HCT116 (cell line): ENCODE measurements at regions not wholly inside any gene's neighbourhood (a gene's known extent, or its start where the extent isn't known, plus 50 kb on each side); places are given as distances from the start of the nearest gene placed in this dataset.

Source experiments
- EGR1 ChIP-seq: IDR thresholded peaks from 2 replicates; pipeline ENCODE4 v1.6.1; 2012; ENCODE audit warnings: low read depth
- EZH2 ChIP-seq: fragments of 200-600 bp; sonication (generic); IDR thresholded peaks from 2 replicates; pipeline ENCODE4 v1.6.1; 2017; ENCODE audit warnings: antibody characterized with exemption, mixed run types
- JUND ChIP-seq: IDR thresholded peaks from 2 replicates; pipeline ENCODE4 v1.6.1; 2012
- POLR2A ChIP-seq: IDR thresholded peaks from 2 replicates; pipeline ENCODE4 v1.7.0; 2011; ENCODE audit warnings: borderline replicate concordance; ENCODE audit not compliant: insufficient read depth, insufficient read length; ENCODE audit errors: extremely low read depth
- POLR2AphosphoS5 ChIP-seq: IDR thresholded peaks from 2 replicates; pipeline ENCODE4 v1.6.1; 2011; ENCODE audit warnings: mild to moderate bottlenecking, low read depth, low read length, moderate library complexity
- TF ChIP-seq, protein P1 (sequence below), 3 experiments: fragments of 200-600 bp in 1 of 3; sonication (generic) in 1 of 3; IDR thresholded peaks in 2 of 3; conservative IDR thresholded peaks in 1 of 3; 2 replicates each; pipeline ENCODE4 v1.5.1; 2012 to 2017; ENCODE audit warnings: low read depth in 2 of 3, low read length in 2 of 3, antibody characterized with exemption in 1 of 3, borderline replicate concordance in 1 of 3, control low read depth in 1 of 3, mild to moderate bottlenecking in 1 of 3, mixed read lengths in 1 of 3, mixed run types in 1 of 3, moderate library complexity in 1 of 3; ENCODE audit not compliant: insufficient read depth in 1 of 3
- TF ChIP-seq, protein P2 (sequence below): IDR thresholded peaks from 2 replicates; pipeline ENCODE4 v1.6.1; 2011; ENCODE audit warnings: mild to moderate bottlenecking, low read length, moderate library complexity; ENCODE audit not compliant: insufficient replicate concordance; ENCODE audit errors: extremely low read depth
- TF ChIP-seq, protein P3 (sequence below): IDR thresholded peaks from 2 replicates; pipeline ENCODE4 v1.6.1; 2012; ENCODE audit warnings: low read depth

DNA sequence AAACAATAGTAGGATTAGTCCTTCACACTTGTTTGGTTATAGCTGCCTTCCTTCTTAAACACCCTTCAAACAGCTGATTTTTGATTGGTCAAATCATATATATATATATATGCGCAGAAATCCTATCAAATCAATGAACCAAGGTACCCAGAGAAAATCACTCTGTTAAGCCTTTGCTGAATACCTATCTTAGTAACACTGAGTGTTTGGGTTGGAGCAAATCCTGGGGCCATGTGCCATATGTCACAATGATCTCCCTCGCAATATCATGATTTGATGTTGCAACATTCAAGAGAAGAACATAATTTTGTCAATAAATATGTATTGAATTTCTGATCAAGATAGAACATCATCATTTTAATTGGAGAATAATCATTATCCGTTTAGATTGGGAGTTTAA lies 795.6 kb downstream of the REEP3 start:
- TF ChIP-seq EZH2 (no peak), EGR1 (no peak), JUND (no peak), POLR2A (no peak), POLR2AphosphoS5 (no peak)
- TF ChIP-seq, protein P1, sequence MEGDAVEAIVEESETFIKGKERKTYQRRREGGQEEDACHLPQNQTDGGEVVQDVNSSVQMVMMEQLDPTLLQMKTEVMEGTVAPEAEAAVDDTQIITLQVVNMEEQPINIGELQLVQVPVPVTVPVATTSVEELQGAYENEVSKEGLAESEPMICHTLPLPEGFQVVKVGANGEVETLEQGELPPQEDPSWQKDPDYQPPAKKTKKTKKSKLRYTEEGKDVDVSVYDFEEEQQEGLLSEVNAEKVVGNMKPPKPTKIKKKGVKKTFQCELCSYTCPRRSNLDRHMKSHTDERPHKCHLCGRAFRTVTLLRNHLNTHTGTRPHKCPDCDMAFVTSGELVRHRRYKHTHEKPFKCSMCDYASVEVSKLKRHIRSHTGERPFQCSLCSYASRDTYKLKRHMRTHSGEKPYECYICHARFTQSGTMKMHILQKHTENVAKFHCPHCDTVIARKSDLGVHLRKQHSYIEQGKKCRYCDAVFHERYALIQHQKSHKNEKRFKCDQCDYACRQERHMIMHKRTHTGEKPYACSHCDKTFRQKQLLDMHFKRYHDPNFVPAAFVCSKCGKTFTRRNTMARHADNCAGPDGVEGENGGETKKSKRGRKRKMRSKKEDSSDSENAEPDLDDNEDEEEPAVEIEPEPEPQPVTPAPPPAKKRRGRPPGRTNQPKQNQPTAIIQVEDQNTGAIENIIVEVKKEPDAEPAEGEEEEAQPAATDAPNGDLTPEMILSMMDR (IDR thresholded peaks at IDR 0.05 in 2 of 3, conservative IDR thresholded peaks at IDR 0.05 in 1 of 3; ENCODE audit: borderline replicate concordance in 1 of 3, insufficient read depth in 1 of 3, low read depth in 2 of 3, low read length in 2 of 3): no peak
- TF ChIP-seq, protein P2, sequence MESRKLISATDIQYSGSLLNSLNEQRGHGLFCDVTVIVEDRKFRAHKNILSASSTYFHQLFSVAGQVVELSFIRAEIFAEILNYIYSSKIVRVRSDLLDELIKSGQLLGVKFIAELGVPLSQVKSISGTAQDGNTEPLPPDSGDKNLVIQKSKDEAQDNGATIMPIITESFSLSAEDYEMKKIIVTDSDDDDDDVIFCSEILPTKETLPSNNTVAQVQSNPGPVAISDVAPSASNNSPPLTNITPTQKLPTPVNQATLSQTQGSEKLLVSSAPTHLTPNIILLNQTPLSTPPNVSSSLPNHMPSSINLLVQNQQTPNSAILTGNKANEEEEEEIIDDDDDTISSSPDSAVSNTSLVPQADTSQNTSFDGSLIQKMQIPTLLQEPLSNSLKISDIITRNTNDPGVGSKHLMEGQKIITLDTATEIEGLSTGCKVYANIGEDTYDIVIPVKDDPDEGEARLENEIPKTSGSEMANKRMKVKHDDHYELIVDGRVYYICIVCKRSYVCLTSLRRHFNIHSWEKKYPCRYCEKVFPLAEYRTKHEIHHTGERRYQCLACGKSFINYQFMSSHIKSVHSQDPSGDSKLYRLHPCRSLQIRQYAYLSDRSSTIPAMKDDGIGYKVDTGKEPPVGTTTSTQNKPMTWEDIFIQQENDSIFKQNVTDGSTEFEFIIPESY: no peak
- TF ChIP-seq, protein P3, sequence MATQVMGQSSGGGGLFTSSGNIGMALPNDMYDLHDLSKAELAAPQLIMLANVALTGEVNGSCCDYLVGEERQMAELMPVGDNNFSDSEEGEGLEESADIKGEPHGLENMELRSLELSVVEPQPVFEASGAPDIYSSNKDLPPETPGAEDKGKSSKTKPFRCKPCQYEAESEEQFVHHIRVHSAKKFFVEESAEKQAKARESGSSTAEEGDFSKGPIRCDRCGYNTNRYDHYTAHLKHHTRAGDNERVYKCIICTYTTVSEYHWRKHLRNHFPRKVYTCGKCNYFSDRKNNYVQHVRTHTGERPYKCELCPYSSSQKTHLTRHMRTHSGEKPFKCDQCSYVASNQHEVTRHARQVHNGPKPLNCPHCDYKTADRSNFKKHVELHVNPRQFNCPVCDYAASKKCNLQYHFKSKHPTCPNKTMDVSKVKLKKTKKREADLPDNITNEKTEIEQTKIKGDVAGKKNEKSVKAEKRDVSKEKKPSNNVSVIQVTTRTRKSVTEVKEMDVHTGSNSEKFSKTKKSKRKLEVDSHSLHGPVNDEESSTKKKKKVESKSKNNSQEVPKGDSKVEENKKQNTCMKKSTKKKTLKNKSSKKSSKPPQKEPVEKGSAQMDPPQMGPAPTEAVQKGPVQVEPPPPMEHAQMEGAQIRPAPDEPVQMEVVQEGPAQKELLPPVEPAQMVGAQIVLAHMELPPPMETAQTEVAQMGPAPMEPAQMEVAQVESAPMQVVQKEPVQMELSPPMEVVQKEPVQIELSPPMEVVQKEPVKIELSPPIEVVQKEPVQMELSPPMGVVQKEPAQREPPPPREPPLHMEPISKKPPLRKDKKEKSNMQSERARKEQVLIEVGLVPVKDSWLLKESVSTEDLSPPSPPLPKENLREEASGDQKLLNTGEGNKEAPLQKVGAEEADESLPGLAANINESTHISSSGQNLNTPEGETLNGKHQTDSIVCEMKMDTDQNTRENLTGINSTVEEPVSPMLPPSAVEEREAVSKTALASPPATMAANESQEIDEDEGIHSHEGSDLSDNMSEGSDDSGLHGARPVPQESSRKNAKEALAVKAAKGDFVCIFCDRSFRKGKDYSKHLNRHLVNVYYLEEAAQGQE: no peak
